Medulla oblongata (tissue), 1 donor: ENCODE measurements at regions not wholly inside any gene's neighbourhood (a gene's known extent, or its start where the extent isn't known, plus 50 kb on each side); places are given as distances from the start of the nearest gene placed in this dataset.
"Not testable (repeated sequence)": the region's sequence is repeated elsewhere in the genome, so short reads cannot be mapped to it uniquely, and the experiment has no call there.

Source experiments
- DNase-seq: peaks from one replicate; pipeline ENCODE4 v3.0.0-alpha.2; 2015; ENCODE audit errors: extremely low spot score

GRCh38 chr9:21533597-21533996 is 51.5 kb upstream of the IFNE start:
- DNase-seq: no peak

DNA sequence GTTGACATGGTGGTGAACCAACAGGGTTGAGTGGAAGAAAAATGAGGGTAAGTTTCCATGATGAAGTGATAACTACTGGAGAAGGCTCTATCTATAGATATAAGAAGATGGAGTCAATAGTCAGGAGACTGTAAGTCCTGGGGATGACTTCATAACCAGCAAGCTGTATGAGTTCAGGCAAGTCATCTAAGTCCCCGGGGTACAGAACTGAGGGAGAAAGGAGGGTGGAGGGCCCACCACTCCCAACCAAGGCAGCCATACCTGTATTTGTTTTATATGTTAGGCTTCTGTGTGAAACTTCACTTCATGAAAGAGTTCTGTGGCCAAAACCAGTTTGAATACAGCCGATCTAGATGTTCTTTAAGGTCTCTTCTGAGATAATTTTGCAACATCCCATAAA is 53.3 kb upstream of the IFNE start:
- no peak for DNase-seq

DNA sequence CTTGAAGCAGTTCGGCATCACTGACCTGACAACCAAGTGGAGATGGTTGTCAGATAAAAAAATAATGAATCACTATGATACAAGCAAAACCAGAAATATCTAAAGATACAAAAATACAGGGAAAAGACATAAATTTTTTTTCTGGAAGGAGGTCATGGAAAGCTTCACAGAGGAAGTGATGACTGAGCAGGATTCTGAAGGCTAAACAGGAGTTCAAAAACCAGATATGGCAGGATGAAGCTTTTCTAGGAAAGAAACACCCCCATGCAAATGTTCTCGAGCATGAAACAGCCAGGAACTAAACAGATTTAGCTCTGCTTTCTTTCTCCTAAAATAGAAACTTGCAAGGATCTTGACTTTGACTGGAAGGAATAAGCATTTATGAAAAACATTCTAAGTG is 60.7 kb upstream of the IFNE start:
- DNase-seq: no peak

- no peak for DNase-seq
Observed at GRCh38 chr9:21543187-21543586, 61.1 kb upstream of the IFNE start.

DNA sequence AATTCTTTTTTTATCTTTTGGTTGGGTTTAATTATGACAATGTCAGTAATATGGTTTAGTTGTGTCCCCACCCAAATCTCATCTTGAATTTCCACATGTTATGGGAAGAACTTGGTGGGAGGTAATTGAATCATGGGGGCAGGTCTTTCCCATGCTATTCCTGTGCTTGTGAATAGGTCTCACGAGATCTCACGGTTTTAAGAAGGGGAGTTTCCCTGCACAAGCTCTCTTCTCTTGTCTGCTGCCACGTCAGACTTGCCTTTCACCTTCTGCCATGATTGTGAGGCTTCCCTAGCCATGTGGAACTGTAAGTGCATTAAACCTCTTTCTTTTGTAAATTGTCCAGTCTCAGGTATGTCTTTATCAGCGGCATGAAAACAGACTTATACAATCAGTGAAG is 61.7 kb upstream of the IFNE start:
- not testable (repeated sequence) for DNase-seq

- no peak for DNase-seq
Observed at GRCh38 chr9:21546949-21547348, 64.8 kb upstream of the IFNE start.

GRCh38 chr9:21549251-21549765 is 67.2 kb upstream of the IFNE start:
- DNase-seq: no peak

GRCh38 chr9:21549890-21550289 is 67.8 kb upstream of the IFNE start:
- no peak for DNase-seq

DNA sequence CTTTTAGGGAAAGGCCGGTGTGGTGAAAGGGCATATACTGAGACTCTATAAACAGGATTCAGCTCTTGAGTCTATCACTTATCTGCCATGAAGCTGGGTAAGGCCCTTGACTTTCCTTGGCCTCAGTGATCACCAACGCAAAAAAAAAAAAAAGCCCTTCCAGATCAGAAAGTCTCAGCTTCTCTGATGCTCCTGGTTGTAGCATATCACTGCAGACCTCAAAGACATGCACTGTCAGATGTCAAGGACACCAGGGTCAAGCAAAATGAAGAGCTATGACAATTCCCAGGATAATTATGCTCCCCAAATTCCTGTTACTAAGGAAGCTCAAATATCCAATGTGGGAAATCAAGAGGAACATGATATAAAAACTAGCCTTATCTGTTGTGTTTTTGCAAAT is 68.3 kb upstream of the IFNE start:
- DNase-seq: no peak

GRCh38 chr9:21551401-21551800 is 69.3 kb upstream of the IFNE start:
- DNase-seq: no peak

DNA sequence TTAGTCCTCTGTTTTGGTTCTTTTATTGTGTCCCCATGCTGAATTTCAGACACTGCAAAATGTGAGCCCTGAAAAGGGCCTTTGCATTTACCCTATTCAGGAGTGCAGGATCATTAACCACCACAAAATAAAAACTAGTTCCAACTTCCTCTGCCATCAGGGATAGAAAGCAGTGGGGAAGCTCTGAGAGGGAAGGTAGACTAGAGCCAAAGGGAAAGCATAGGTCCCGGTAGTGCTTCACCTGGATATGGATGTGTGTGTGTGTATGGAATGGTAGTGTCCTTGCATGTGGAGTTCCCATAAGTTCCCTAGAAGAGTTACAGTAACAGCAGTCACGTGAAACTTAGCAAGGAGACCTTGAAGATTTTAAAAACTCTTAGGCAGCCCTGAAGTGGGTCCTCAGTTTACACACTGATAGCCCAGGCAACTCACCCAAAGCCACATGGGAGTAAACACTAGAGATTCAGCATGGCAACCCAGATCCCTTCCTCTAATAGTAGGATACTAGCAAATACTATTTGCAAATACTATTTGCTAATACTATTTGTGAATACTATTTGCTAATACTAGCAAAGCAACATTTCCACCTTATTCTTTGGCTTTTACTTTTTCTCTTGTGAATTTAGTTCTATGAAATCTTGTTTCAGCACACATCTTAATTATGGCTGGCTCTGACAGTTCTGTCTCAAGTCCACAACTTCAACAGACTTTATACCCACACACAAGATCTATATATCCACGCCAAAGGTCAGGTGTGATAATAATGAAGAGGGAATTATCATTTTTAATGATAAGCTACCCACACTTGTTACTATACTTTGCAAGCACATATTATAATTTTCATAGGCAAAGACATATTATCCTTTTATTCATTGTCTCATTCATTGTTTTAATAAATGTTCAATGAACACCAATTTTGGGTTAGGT is 70.4 kb upstream of the IFNE start:
- no peak for DNase-seq

GRCh38 chr9:21553441-21553840 is 71.3 kb upstream of the IFNE start:
- no peak for DNase-seq

DNA sequence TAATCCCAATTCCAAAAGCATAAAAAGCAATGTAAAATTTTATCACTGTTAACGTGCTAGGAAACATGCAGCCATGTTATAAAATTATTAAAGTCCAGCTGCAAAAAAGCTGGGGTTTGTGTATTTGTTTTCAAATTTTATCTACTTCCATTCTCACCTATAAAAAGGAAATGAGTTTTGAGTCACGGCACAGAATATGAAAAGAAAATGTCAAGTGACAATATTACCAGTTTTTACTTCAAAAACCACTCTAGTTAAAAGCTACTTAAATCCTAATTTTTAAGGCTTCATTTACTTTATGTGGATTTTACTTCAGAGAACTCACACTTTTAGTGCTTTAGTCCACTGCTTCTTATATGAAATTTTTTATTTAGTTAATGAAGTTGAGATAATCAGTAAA is 72.7 kb upstream of the IFNE start:
- DNase-seq: no peak

- DNase-seq: no peak
Observed at GRCh38 chr9:21555911-21556310, 73.8 kb upstream of the IFNE start.

DNA sequence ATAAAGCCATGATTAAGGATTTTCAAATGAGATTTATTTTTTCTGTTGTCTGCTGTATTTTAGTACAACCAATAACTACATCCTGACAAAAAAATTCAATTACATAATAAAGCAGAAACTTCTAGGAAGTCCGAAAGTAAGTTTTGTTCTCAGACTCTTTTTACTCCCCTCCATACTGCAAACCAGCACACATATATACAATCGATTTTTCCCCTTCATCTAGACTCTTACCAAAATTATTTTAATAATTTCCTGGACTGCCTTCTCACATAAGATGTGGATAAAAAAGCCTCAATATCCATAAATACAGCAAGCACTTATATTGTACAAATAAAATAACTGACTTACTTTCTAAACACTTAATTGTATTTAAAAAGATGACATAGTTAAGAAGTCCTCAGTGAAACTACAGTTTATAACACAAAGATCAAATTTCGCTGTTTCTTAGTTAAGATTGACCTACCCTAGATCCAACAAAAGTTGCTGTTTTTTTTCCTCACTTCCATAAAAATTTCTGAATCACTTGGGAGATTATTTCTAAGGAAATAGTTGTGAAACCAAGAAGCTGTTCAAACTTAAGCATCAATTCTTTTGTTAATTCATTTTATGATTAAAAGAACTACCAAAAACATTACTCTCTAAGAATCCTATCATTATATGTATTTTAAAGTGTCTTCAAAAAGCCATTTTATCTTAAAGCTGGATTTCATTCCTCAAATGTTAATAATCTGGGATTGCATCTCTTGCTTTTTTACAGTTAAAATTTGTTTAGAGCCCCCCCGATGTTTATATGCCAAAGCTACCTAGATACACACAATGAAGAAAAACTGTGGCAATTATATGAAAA is 74.7 kb upstream of the IFNE start:
- no peak for DNase-seq

DNA sequence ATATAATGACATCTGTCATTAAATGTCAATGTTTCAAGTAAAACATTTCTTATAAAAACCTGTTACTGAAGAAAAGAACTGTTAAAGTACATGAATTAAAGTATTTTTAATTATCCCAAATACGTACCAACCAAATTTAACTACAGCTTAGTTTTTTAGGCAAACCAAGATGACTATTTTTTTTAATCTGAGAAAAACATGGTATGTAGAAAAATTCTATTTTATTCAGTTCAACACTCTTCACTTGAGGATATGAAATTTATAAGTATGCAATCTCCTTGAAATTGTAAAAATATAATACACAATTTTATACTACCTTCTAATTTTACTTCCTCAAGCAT is 75.3 kb upstream of the IFNE start:
- DNase-seq: no peak

DNA sequence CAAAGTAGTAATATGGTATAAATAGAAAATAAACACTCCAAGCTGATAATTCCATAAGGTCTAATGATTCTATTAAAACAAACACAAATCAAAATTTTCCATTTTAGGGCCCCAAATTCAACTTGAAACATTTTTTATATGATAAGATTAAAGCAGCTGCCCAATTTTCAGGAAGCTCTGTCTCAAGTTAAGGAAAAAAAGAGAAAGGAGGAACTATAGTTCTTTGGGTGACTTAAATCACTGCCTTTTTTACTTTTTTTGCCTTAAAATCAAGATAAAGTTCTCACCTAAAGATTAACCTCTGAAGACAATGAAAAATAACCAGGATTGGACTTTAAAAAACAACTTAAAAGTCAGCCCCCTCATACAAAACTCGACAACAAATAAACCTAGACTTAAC is 76.0 kb upstream of the IFNE start:
- peak; percentile 10 for DNase-seq

DNA sequence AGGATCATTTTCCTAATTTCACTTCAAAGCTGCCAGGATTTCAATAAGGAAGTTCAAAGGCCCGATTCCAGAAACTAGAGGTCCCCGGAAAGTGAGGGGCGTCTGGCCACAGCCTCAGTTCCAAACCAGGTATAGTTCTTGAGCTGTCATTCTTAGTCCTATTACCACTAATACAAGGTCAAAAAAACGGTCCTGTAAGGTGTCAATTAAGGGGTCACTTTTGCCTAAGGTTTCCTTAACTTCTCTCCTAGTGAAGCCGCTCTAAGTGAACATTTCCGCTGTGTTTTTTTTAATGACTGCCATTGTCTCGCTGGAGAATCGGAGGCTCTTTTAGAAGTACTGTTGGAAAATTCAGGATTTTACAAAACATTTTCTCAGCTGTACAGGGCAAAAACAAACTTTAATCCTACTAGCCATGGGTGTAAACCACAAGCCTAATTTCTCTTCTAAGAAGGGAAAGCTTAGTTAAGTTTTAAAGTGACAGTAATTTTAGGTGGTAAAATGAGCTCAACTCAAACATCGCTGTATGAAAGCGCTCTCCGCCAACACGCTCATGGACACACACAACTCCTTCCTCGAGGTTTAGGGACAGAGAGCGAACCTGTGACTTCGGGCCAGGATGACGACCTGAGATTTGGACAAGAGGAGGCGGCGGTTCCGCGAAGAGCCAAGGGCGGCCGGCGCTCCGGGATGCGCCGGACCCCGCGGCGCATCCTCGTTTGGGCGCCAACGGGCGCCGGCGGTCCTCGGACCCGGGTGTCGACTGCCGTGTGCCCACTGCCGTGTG is 76.7 kb upstream of the IFNE start:
- DNase-seq: peak; percentile 7

GRCh38 chr9:21559402-21560280 is 77.5 kb upstream of the IFNE start:
- no peak for DNase-seq

GRCh38 chr9:21560281-21560745 is 78.2 kb upstream of the IFNE start:
- DNase-seq: no peak

DNA sequence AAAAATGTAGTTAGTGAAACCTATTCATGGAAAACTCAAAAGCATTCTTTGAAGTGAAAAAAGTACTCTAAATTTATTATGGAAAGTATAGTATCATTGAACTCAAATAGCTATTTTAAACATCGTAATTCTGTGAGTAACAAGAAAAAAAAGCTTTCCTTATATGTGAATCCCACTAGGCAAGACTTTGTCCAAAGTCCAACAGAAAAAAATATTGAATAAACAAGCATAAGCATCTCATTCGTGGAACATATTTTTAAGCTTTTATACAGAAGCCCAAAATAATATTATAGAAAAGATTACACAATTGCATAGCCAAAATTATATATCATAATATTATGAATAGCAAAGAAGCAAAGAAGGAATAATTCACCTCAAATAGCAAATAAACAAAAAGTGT is 79.4 kb upstream of the IFNE start:
- DNase-seq: no peak
